Hepatocyte (in vitro differentiated cells): ENCODE measurements at regions not wholly inside any gene's neighbourhood (a gene's known extent, or its start where the extent isn't known, plus 50 kb on each side); places are given as distances from the start of the nearest gene placed in this dataset.

Experiments used
- EZH2 ChIP-seq: fragments of 200-600 bp; sonication (generic); IDR thresholded peaks from 2 replicates; pipeline ENCODE4 v1.6.1; 2016; ENCODE audit warnings: antibody characterized with exemption, mild to moderate bottlenecking, borderline replicate concordance
- EZH2phosphoT487 ChIP-seq: fragments of 200-600 bp; sonication (generic); IDR thresholded peaks from one replicate; pipeline ENCODE4 v1.6.1; 2018; ENCODE audit warnings: antibody characterized with exemption, mild to moderate bottlenecking, low read depth, moderate library complexity; ENCODE audit not compliant: unreplicated experiment, severe bottlenecking
- TF ChIP-seq, protein P1 (sequence below): fragments of 200-600 bp; sonication (generic); IDR thresholded peaks from 2 replicates; pipeline ENCODE4 v1.5.1; 2016; ENCODE audit warnings: antibody characterized with exemption, mild to moderate bottlenecking; ENCODE audit not compliant: poor library complexity

DNA sequence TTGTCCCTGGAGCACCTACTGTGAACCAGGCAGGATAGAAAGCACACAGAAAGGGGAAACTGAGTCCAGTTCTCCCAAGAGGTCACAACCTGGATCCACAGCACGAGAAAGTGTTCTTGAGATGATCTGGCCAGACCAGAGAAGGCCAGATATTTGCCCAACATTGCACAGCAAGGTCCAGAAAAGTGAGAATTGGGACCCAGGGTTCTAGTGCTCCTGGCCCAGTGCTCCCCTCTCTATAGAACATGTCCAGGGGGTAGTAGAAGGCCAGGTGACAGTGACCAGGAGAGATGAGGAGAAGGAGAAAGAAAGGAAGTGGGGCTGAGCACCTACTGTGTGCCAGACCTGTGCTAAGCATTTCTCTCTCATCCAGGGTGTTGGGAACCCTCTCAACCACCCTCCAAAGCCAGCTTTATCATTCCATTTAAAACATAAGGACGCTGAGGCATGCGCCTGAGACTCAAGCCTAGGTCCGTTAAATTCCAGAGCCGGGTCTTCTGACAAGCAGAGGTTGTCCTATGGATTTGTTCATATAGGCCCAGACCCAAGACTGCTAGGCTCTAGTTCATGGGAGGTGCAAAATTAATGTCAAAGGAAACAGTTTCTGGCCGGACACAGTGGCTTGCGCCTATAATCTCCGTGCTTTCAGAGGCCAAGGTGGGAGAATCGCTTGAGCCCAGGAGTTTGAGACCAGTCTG is 128.7 kb downstream of the MN1 start:
- TF ChIP-seq, protein P1, sequence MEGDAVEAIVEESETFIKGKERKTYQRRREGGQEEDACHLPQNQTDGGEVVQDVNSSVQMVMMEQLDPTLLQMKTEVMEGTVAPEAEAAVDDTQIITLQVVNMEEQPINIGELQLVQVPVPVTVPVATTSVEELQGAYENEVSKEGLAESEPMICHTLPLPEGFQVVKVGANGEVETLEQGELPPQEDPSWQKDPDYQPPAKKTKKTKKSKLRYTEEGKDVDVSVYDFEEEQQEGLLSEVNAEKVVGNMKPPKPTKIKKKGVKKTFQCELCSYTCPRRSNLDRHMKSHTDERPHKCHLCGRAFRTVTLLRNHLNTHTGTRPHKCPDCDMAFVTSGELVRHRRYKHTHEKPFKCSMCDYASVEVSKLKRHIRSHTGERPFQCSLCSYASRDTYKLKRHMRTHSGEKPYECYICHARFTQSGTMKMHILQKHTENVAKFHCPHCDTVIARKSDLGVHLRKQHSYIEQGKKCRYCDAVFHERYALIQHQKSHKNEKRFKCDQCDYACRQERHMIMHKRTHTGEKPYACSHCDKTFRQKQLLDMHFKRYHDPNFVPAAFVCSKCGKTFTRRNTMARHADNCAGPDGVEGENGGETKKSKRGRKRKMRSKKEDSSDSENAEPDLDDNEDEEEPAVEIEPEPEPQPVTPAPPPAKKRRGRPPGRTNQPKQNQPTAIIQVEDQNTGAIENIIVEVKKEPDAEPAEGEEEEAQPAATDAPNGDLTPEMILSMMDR, result no peak
- no peak for TF ChIP-seq EZH2
- no peak for TF ChIP-seq EZH2phosphoT487
